ENCODE measurements at regions not wholly inside any gene's neighbourhood (a gene's known extent, or its start where the extent isn't known, plus 50 kb on each side); places are given as distances from the start of the nearest gene placed in this dataset.

GRCh38 chr14:71586131-71586897, 345.9 kb upstream of the RGS6 start:
- peak in 3 of 4 donors; percentile 31 to 60 (median 50) for ATAC-seq

GRCh38 chr14:71588028-71588427, 344.2 kb upstream of the RGS6 start:
- no peak overlapping the region for H3K27ac ChIP-seq
- TF ChIP-seq, protein P1, sequence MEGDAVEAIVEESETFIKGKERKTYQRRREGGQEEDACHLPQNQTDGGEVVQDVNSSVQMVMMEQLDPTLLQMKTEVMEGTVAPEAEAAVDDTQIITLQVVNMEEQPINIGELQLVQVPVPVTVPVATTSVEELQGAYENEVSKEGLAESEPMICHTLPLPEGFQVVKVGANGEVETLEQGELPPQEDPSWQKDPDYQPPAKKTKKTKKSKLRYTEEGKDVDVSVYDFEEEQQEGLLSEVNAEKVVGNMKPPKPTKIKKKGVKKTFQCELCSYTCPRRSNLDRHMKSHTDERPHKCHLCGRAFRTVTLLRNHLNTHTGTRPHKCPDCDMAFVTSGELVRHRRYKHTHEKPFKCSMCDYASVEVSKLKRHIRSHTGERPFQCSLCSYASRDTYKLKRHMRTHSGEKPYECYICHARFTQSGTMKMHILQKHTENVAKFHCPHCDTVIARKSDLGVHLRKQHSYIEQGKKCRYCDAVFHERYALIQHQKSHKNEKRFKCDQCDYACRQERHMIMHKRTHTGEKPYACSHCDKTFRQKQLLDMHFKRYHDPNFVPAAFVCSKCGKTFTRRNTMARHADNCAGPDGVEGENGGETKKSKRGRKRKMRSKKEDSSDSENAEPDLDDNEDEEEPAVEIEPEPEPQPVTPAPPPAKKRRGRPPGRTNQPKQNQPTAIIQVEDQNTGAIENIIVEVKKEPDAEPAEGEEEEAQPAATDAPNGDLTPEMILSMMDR (IDR thresholded peaks at IDR 0.05), result no peak
- intact Hi-C loops (cut with DNase I), result no loop called here
- FAIRE-seq (no peak), ATAC-seq (no peak), DNase-seq (no peak)
- H3K9me3 ChIP-seq, result peaks cover 0 to 4% (median 0%) of the 10 kb centered on the region in 4 donors
- no peaks in the 10 kb centered on the region for H3K27me3 ChIP-seq
- 97% methylated on average over 9 of the region's 9 CpGs for WGBS, 2 donors
- no peaks in the 10 kb centered on the region for H3K36me3 ChIP-seq
- peaks cover 4 to 10% (median 9%) of the 10 kb centered on the region in 3 donors for H3K4me1 ChIP-seq
- H3K4me3 ChIP-seq, result no peak overlapping the region

More at GRCh38 chr14:71586131-71586897, 345.9 kb upstream of the RGS6 start:
- WGBS, 2 donors, result 67 to 69% methylated on average over 14 of the region's 14 CpGs
- FAIRE-seq (no peak), DNase-seq (no peak)
- H3K4me1 ChIP-seq, result peaks cover 5 to 14% (median 8%) of the 10 kb centered on the region in 3 donors
- H3K36me3 ChIP-seq, result no peaks in the 10 kb centered on the region
- no peaks in the 10 kb centered on the region for H3K27me3 ChIP-seq
- H3K27ac ChIP-seq, result no peak overlapping the region
- no peak overlapping the region for H3K4me3 ChIP-seq
- TF ChIP-seq, protein P1 (IDR thresholded peaks at IDR 0.05), result no peak
- intact Hi-C loops (cut with DNase I), result no loop called here
- peaks cover 0 to 4% (median 0%) of the 10 kb centered on the region in 4 donors for H3K9me3 ChIP-seq

DNA sequence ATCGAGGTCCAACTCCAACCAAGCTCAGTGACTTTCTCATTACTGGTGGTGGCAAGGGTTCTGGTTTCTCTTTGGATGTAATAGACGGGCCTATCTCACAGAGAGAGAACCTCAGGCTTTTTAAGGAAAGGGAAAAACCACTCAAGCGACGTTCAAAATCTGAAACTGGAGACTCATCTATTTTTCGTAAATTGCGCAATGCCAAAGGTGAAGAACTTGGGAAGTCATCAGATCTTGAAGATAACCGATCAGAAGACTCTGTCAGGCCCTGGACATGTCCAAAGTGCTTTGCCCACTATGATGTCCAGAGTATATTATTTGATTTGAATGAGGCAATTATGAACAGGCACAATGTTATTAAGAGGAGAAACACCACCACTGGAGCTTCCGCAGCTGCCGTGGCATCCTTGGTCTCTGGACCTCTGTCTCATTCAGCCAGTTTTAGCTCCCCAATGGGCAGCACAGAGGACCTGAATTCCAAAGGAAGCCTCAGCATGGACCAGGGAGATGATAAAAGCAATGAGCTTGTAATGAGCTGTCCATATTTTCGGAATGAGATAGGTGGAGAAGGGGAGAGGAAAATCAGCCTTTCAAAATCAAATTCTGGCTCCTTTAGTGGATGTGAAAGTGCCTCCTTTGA, 343.5 kb upstream of the RGS6 start:
- intact Hi-C loops (cut with DNase I), result no loop called here
- Histone ChIP-seq H3K27me3 (no peaks in the 10 kb centered on the region), H3K9me3 (peaks cover 0 to 4% (median 0%) of the 10 kb centered on the region in 4 donors), H3K36me3 (no peaks in the 10 kb centered on the region), H3K4me1 (peaks cover 0 to 9% (median 6%) of the 10 kb centered on the region in 3 donors), H3K27ac (no peak overlapping the region), H3K4me3 (no peak overlapping the region)
- no peak for DNase-seq
- no peak for ATAC-seq
- WGBS, 2 donors, result 96 to 97% methylated on average over 10 of the region's 10 CpGs
- TF ChIP-seq, protein P1 (IDR thresholded peaks at IDR 0.05), result no peak
- FAIRE-seq, result no peak

GRCh38 chr14:71589609-71590008, 342.6 kb upstream of the RGS6 start:
- no peak overlapping the region for H3K27ac ChIP-seq
- peaks cover 0 to 4% (median 0%) of the 10 kb centered on the region in 4 donors for H3K9me3 ChIP-seq
- WGBS, 2 donors, result 75 to 82% methylated on average over 2 of the region's 2 CpGs
- TF ChIP-seq, protein P1 (IDR thresholded peaks at IDR 0.05), result no peak
- DNase-seq (no peak), ATAC-seq (no peak), FAIRE-seq (no peak)
- no peaks in the 10 kb centered on the region for H3K36me3 ChIP-seq
- intact Hi-C loops (cut with DNase I), result no loop called here
- no peaks in the 10 kb centered on the region for H3K27me3 ChIP-seq
- no peak overlapping the region for H3K4me3 ChIP-seq
- peaks cover 0 to 9% (median 6%) of the 10 kb centered on the region in 3 donors for H3K4me1 ChIP-seq
